WI38 (cell line): ENCODE measurements at regions not wholly inside any gene's neighbourhood (a gene's known extent, or its start where the extent isn't known, plus 50 kb on each side); places are given as distances from the start of the nearest gene placed in this dataset.
"Not testable (repeated sequence)": the region's sequence is repeated elsewhere in the genome, so short reads cannot be mapped to it uniquely, and the experiment has no call there.

Experiments used
- H3K4me3 ChIP-seq: 2 replicates; pipeline ENCODE4 v1.5.1; 2011; ENCODE audit warnings: low read depth, mild to moderate bottlenecking, control low read depth, low read length
- CTCF ChIP-seq: IDR thresholded peaks from 2 replicates; pipeline ENCODE4 v1.5.1; 2012; ENCODE audit warnings: low read depth, mild to moderate bottlenecking, control low read depth, low read length

DNA sequence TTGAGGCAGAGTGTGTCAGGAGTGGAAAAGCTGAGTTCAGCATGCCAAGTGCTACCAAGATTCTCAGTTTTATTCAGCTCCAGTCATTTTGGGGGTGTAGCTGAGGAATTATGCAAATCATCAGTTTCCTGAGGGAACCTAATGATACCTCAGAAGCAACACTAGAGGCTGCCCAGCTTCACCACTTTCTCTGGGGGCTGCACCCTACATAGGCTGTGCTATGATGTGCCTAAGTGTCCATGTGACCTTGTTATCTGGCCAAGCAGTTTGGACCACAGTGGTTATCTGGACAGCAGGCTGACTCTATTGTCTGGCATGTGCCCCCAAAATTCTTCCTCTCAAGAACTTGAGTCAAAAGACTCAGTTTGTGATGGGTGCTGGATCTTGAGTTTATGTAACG, 374.6 kb upstream of the SYNCRIP start:
- H3K4me3 ChIP-seq: no peak overlapping the region
- no peak for TF ChIP-seq CTCF

- no peak for TF ChIP-seq CTCF
- H3K4me3 ChIP-seq: no peak overlapping the region
These were observed 373.9 kb upstream of the SYNCRIP start for GRCh38 chr6:86016567-86016966.

GRCh38 chr6:86016077-86016476, 373.4 kb upstream of the SYNCRIP start:
- H3K4me3 ChIP-seq: no peak overlapping the region

GRCh38 chr6:86012991-86013390, 370.3 kb upstream of the SYNCRIP start:
- not testable (repeated sequence) for H3K4me3 ChIP-seq

More at GRCh38 chr6:86016077-86016476, 373.4 kb upstream of the SYNCRIP start:
- TF ChIP-seq CTCF: no peak

DNA sequence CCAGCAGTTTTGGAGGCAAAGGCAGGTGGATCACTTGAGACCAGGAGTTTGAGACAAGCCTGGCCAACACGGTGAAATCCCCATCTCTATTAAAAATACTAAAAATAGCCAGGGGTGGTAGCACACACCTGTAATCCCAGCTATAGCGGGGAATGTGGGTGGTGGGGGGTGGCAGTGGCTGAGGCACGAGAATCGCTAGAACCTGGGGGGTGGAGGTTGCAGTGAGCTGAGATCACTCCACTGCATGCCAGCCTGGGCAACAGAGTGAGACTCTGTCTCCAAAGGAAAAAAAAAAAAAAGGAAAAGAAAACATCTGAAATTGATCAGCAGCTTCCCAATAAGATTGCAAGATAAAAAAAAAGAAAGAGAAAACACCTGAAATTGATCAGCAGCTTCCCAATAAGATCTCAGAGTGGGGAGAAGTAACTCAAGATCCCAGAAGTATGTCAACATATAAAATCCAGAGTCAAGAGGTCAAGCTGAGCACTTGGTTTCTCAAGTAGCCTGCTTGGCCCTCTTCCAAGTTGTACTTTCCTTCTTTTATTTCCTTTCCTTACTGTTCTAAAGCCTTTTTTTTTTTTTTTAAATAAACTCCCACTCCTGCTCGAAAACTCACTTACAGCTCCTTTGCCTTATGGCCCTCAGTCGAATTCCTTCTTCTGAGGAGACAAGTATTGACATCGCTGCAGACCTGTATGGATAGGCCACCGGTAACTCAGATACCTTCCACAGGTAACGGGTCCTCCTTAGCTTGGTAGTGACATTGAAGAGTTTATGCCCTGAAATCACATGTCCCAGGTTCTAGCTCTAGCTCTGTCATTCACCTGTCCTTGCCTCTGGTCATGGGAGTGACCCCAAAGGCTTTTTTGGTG, 368.5 kb upstream of the SYNCRIP start:
- no peak for TF ChIP-seq CTCF
- H3K4me3 ChIP-seq: no peak overlapping the region

- TF ChIP-seq CTCF: no peak
These were observed 354.5 kb upstream of the SYNCRIP start for GRCh38 chr6:85997206-85997605.

GRCh38 chr6:85996034-85996375, 353.3 kb upstream of the SYNCRIP start:
- no peak overlapping the region for H3K4me3 ChIP-seq
- TF ChIP-seq CTCF: no peak

More at GRCh38 chr6:85997206-85997605, 354.5 kb upstream of the SYNCRIP start:
- H3K4me3 ChIP-seq: no peak overlapping the region
